Sigmoid colon (tissue), 4 donors: ENCODE measurements at regions not wholly inside any gene's neighbourhood (a gene's known extent, or its start where the extent isn't known, plus 50 kb on each side); places are given as distances from the start of the nearest gene placed in this dataset.

ENCODE experiments used
- CTCF ChIP-seq, 4 experiments: fragments of 450-650 bp in 3 of 4; fragments of 200-600 bp in 1 of 4; IDR thresholded peaks; one replicate each; pipeline ENCODE4 v1.5.1; 2016 to 2019; ENCODE audit warnings: antibody characterized with exemption in 4 of 4, mild to moderate bottlenecking in 3 of 4, moderate library complexity in 2 of 4
- EP300 ChIP-seq, 4 donors: sonication (generic); formaldehyde crosslinking; IDR thresholded peaks; one replicate each; pipeline ENCODE4 v1.6.1; 2017; ENCODE audit warnings: antibody characterized with exemption in 4 of 4
- POLR2AphosphoS5 ChIP-seq, 4 donors: sonication (generic); formaldehyde crosslinking; IDR thresholded peaks; one replicate each; pipeline ENCODE4 v1.6.1; 2017; ENCODE audit warnings: antibody characterized with exemption in 4 of 4

- TF ChIP-seq CTCF (IDR thresholded peaks at IDR 0.05) (no peak), EP300 (IDR thresholded peaks at IDR 0.05) (no peak), POLR2AphosphoS5 (IDR thresholded peaks at IDR 0.05) (no peak)
These were observed 191.3 kb downstream of the BMP7 start for GRCh38 chr20:57075181-57075580.
